ENCODE measurements at regions not wholly inside any gene's neighbourhood (a gene's known extent, or its start where the extent isn't known, plus 50 kb on each side); places are given as distances from the start of the nearest gene placed in this dataset.
"Not testable (repeated sequence)": the region's sequence is repeated elsewhere in the genome, so short reads cannot be mapped to it uniquely, and the experiment has no call there.

DNA sequence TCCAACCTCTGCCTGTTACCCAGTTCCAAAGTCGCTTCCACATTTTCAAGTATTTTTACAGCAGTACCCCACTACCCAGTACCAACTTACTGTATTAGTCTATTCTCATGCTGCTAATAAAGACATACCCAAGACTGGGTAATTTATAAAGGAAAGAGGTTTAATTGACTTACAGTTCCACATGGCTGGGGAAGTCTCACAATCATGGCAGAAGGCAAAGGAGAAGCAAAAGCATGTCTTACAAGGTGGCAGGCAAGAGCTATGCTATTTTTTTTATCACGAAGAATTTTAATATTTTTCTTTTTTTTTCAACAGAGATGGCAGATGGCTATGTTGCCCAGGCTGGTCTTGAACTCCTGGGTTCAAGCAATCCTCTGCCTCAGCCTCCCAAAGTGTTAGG lies 171.3 kb downstream of the MAIP1 start:
- TF ChIP-seq, protein P1, sequence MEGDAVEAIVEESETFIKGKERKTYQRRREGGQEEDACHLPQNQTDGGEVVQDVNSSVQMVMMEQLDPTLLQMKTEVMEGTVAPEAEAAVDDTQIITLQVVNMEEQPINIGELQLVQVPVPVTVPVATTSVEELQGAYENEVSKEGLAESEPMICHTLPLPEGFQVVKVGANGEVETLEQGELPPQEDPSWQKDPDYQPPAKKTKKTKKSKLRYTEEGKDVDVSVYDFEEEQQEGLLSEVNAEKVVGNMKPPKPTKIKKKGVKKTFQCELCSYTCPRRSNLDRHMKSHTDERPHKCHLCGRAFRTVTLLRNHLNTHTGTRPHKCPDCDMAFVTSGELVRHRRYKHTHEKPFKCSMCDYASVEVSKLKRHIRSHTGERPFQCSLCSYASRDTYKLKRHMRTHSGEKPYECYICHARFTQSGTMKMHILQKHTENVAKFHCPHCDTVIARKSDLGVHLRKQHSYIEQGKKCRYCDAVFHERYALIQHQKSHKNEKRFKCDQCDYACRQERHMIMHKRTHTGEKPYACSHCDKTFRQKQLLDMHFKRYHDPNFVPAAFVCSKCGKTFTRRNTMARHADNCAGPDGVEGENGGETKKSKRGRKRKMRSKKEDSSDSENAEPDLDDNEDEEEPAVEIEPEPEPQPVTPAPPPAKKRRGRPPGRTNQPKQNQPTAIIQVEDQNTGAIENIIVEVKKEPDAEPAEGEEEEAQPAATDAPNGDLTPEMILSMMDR (IDR thresholded peaks at IDR 0.05; ENCODE audit: borderline replicate concordance, extremely low read depth, low read length, poor library complexity, severe bottlenecking): not testable (repeated sequence)
- TF ChIP-seq EZH2 (IDR thresholded peaks at IDR 0.05; ENCODE audit: borderline replicate concordance, low read depth, low read length, severe bottlenecking): not testable (repeated sequence)

Data from DND-41 (cell line).